COR-L47 (cell line): ENCODE measurements at regions not wholly inside any gene's neighbourhood (a gene's known extent, or its start where the extent isn't known, plus 50 kb on each side); places are given as distances from the start of the nearest gene placed in this dataset.

ENCODE experiments used
- DNase-seq: peaks from one replicate; lab custom pipeline; 2025; lab: John Stamatoyannopoulos, UW

- no peak for DNase-seq
Observed at GRCh38 chr2:4486971-4487370, 783.6 kb downstream of the DCDC2C start.

- no peak for DNase-seq
Observed at GRCh38 chr2:4499316-4500030, 796.1 kb downstream of the DCDC2C start.

- DNase-seq: no peak
Observed at GRCh38 chr2:4501525-4501924, 798.1 kb downstream of the DCDC2C start.

DNA sequence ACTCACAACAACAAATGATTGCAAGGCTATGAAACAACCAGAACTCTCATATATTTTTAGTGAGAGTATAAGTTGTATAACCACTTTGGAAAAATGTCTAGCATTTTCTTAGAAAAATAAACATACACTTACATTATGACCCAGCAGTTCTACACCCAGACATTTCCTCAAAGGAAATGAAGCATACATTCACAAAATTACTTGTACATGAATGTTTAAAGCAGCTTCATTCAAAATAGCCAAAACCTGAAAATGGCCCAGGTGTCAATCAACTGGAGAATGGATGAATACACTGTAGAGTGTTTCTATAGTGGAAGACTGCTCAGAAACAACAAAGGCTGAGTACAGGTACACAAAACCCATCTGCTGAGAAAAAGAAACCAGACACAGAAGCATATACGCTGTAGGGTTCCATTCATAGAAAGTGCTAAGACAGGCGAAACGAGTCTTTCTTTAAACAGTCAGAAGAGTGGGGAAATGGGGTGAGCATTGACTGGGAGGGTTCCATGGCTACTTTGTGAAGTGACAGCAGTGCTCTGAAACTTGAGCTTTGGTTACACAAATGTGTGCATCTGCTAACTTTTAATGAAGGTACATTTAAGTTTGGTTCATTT lies 799.0 kb downstream of the DCDC2C start:
- no peak for DNase-seq

GRCh38 chr2:4507661-4508060 lies 804.3 kb downstream of the DCDC2C start:
- peak; percentile 8 for DNase-seq

DNA sequence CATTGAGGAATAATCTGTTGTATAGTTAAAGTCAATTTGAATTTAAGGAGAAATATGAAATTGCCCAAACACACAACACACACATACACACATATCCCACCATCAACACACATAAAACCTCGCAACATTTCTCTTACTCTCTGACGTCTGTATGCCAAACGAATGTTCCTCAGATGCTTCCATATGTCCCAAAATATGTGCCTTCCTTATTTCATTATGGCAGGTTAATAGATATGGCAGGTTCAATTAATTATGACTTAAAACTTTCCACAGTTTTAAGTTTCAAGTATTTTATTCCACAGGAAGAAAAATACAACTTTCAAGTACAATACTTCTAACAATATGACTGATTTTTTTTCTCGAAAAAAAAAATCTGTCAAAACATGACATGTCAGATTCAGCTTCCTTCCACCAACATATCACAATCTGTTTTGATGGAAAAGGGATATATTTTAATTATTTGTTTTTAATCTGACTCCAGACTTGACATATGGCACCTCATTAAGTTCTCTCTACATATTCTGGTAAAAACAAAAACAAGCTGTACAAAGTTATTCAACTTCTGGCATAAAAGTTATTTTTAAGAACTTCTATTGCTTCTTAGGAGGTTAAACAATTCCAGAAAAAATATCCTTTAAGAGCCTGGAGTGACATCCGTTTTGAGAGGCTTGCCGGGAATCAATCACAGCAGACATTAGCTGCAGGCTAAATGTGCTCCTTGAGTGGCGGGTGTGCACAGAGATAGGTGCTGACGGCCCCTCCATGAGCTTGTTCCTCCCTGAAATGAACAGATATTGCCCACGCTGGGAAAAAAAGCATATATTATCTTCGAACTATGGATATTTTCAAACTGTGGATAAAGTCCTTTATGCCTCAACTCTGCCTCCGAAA lies 812.7 kb downstream of the DCDC2C start:
- no peak for DNase-seq

- no peak for DNase-seq
Observed at GRCh38 chr2:4518596-4518995, 815.2 kb downstream of the DCDC2C start.

GRCh38 chr2:4522498-4523421 lies 819.4 kb downstream of the DCDC2C start:
- DNase-seq: no peak

DNA sequence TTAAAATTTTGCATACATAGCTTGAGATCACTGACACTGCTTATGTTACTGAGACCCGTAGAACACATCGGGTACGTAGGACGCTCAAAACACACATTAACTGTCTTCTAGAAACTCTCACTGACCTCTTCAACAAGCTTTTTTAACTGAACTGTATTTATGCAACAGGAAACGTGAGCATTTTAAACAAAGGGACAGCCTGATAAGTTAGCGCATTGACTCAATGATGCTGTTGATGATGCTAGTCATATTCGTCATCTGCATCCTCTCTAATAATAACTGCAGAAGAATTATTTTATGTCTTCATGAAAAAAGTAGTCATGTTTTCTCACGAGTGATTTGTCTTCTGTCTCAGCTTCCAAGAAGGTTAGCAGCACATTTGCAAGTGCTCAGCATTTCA lies 824.0 kb downstream of the DCDC2C start:
- DNase-seq: no peak

DNA sequence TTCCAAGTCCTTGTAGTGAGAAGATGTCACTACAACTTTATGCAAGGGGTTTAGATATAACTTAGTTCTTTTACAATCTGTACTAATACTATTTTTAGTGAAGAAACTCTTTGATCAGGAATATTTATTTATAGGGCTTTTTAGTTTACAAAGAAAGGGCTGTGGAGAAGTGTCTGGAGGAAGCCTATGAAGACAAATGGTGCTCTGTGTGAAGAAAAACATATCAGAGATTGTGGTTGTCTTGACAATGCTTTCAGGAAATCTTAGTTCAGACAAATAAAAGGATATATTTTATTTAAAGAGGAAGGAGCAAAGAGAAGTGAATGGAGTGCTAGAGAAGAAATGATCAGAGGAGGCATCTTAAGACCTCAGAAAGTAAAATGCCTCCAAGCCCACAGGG lies 824.9 kb downstream of the DCDC2C start:
- no peak for DNase-seq

- DNase-seq: no peak
Observed at GRCh38 chr2:4528773-4529172, 825.4 kb downstream of the DCDC2C start.

DNA sequence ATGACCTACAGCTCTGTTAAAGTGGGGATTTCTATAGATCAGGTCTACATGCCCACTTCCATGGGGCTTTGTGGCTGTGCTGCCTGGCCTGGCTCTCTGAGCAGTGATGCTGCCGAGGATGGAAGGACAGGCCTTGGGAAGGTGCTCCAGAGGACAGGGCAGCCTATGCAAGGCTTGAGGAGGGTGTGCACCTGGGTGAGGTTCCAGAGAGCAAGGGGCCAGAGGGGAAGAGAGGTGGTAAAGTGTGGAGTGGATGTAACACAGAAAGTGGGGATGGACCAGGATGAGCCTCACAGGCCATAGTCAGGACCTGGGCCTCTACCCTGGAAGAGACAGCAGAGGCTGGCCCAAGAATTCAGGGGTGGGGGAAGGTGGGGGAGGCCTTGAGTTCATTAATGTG lies 826.4 kb downstream of the DCDC2C start:
- DNase-seq: no peak

- no peak for DNase-seq
Observed at GRCh38 chr2:4530231-4530630, 826.9 kb downstream of the DCDC2C start.

GRCh38 chr2:4533806-4534205 lies 830.4 kb downstream of the DCDC2C start:
- no peak for DNase-seq

- no peak for DNase-seq
Observed at GRCh38 chr2:4539121-4539520, 835.7 kb downstream of the DCDC2C start.

DNA sequence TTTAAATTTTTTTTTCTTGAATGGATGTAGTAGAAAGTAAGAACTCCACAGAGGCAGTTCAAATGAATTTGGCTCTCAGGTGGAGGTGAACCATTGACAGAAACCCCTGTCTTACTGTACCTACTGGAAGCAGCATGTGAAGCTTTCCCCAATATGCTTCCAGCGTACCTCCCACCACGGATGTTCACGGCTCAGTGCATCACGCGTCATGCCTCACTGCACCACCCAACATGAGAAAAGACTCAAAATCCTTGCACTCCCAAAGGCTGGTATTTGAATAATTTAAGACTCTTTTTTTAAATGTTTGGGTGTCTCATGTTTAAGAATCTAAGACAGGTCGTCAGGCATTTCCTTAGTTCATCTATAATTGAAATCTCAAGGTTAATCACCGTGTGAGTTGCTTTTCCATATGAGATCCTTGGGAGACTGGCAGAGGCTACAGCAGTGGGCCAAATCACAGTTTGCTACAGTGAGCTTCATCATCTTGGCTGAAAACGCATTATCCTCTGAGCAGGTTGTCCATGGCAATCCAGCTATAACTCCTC lies 846.4 kb downstream of the DCDC2C start:
- DNase-seq: no peak

DNA sequence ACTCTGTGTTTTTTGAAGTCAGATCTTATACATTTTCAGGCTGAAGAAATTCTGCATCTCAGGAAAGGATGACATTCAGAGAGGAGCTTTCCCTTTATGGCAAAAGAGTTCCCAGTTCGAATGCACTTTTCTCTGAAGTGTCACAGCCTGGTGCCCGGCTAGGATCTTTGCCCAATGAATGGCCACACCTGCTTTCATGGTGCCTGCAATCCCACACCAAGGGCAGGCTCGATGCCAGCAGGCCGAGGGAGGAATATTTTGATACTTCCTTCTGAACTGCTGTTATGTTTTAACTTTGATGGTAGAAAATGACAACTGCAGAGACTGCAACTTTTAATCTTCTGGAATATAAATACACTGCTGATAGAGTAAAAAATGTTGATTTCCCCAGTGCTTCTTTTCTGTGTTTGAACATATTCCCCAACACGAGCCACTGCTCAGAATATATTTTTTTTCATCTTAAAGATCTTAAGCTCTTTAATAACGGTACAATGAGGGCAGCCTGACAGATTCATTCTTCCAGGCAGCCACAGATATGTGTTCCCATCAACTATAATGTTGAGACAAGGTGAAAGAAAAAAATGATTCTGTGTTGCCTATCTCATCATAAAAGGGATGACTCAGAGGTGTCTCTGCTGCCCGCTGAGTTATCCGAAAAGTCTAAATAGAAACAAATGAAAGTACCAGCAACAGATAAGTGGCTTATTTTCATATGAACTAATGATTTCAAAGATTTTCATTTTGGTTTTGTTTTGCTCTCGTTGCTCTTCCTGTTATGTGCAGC lies 848.5 kb downstream of the DCDC2C start:
- no peak for DNase-seq

- no peak for DNase-seq
Observed at GRCh38 chr2:4553241-4553640, 849.9 kb downstream of the DCDC2C start.

GRCh38 chr2:4556135-4556896 lies 852.9 kb downstream of the DCDC2C start:
- no peak for DNase-seq

GRCh38 chr2:4561196-4561595 lies 857.8 kb downstream of the DCDC2C start:
- DNase-seq: no peak
